ENCODE measurements at regions not wholly inside any gene's neighbourhood (a gene's known extent, or its start where the extent isn't known, plus 50 kb on each side); places are given as distances from the start of the nearest gene placed in this dataset.

DNA sequence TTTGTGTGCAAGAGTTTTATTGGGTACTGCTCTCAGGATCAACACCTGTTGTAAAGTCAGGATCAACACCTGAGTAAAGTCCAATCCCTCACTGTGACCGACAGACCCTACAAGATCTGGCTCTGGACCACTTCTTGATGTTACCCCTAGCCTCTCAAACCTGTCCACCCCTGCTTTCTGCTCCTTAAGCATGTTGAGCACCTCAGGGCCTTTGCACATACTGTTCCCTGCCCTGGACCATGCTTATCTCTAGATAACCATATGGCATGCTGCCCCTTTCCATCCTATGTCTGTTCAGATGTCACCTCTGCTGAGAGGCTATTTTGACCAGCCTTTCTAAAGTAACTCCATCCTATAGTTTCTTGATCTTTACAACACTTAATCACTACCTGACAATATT is 269.6 kb downstream of the SMARCA2 start:
- Histone ChIP-seq H3K9me1 (ENCODE audit: control insufficient read depth, insufficient read depth, low read length) (no peaks in the 10 kb centered on the region), H3K4me1 (replicated peaks in 1 of 2; ENCODE audit: control insufficient read depth in 2 of 2, insufficient read depth in 2 of 2, low read length in 2 of 2) (no peaks in the 10 kb centered on the region), H3K9ac (ENCODE audit: insufficient read depth in 1 of 2, low read depth in 2 of 2, low read length in 2 of 2) (no peak overlapping the region), H3K27ac (ENCODE audit: extremely low read depth, low read depth, low read length) (no peak overlapping the region), H3K27me3 (ENCODE audit: control insufficient read depth in 2 of 2, insufficient read depth in 2 of 2, low read length in 2 of 2) (0 out of 5 replicates have a peak, but pooled peaks cover 0 to 4% of the 10 kb centered on the region in 2 experiments), H3K36me3 (ENCODE audit: control insufficient read depth, insufficient read depth, low read length) (no peaks in the 10 kb centered on the region), H3K9me3 (replicated peaks; ENCODE audit: control insufficient read depth, insufficient read depth, low read depth, low read length) (no peaks in the 10 kb centered on the region), H2AFZ (ENCODE audit: low read depth, low read length) (no peak overlapping the region), H3K4me3 (no peak overlapping the region), H3K4me2 (ENCODE audit: insufficient read depth, low read length) (no peak overlapping the region), H3K79me2 (ENCODE audit: control insufficient read depth, insufficient read depth, low read length) (no peaks in the 10 kb centered on the region), H4K20me1 (replicated peaks; ENCODE audit: control insufficient read depth, insufficient read depth, low read length) (no peaks in the 10 kb centered on the region)
- in situ Hi-C loops (cut with MboI) (no loop called here), intact Hi-C loops (cut with micrococcal nuclease) (no loop called here)
- ChIA-PET CTCF (ENCODE audit: low intra/inter-chr PET ratio) (no interaction called here), POLR2A (no interaction called here)
- 0% methylated on average over 1 of the region's 1 CpG for WGBS (ENCODE audit: insufficient coverage, low coverage, missing lambda C conversion rate)
- no TSS peak for BruUV-seq (replicated peaks)
- no peak for FAIRE-seq
- no peak for TF ChIP-seq RHOXF2B (CRISPR knock-in tag; conservative IDR thresholded peaks at IDR 0.05)
- no peak for TF ChIP-seq ZNF778 (CRISPR knock-in tag; IDR thresholded peaks at IDR 0.05)
- no peak for TF ChIP-seq CBX8 (IDR thresholded peaks at IDR 0.05; ENCODE audit: borderline replicate concordance, extremely low read depth, low read depth, low read length, poor library complexity, severe bottlenecking)
- TF ChIP-seq KDM4B (IDR thresholded peaks at IDR 0.05; ENCODE audit: borderline replicate concordance in 2 of 2, low read depth in 1 of 2), result no peak
- TF ChIP-seq KLF6 (CRISPR knock-in tag; IDR thresholded peaks at IDR 0.05; ENCODE audit: borderline replicate concordance), result no peak
- no peak for TF ChIP-seq MXI1 (IDR thresholded peaks at IDR 0.05; ENCODE audit: low read depth, low read length)
- no peak for TF ChIP-seq HOXB6 (CRISPR knock-in tag; IDR thresholded peaks at IDR 0.05; ENCODE audit: borderline replicate concordance)
- TF ChIP-seq, protein P1, sequence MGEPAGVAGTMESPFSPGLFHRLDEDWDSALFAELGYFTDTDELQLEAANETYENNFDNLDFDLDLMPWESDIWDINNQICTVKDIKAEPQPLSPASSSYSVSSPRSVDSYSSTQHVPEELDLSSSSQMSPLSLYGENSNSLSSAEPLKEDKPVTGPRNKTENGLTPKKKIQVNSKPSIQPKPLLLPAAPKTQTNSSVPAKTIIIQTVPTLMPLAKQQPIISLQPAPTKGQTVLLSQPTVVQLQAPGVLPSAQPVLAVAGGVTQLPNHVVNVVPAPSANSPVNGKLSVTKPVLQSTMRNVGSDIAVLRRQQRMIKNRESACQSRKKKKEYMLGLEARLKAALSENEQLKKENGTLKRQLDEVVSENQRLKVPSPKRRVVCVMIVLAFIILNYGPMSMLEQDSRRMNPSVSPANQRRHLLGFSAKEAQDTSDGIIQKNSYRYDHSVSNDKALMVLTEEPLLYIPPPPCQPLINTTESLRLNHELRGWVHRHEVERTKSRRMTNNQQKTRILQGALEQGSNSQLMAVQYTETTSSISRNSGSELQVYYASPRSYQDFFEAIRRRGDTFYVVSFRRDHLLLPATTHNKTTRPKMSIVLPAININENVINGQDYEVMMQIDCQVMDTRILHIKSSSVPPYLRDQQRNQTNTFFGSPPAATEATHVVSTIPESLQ (CRISPR knock-in tag; IDR thresholded peaks at IDR 0.05), result no peak
- no peak for TF ChIP-seq SREBF1 (IDR thresholded peaks at IDR 0.05; ENCODE audit: borderline replicate concordance, low read depth, low read length)
- no peak for TF ChIP-seq SMARCE1 (IDR thresholded peaks at IDR 0.05)
- no peak for TF ChIP-seq ZBTB9 (CRISPR knock-in tag; IDR thresholded peaks at IDR 0.05)
- no peak for TF ChIP-seq POLR2B (IDR thresholded peaks at IDR 0.05; ENCODE audit: low read depth, partially characterized antibody)
- no peak for TF ChIP-seq ZKSCAN3 (CRISPR knock-in tag; IDR thresholded peaks at IDR 0.05)
- no peak for TF ChIP-seq ELK1 (CRISPR knock-in tag; IDR thresholded peaks at IDR 0.05)
- no peak for TF ChIP-seq NR3C1 (CRISPR knock-in tag; IDR thresholded peaks at IDR 0.05)
- TF ChIP-seq PYGO2 (tag; IDR thresholded peaks at IDR 0.05), result no peak
- no peak for DNase-seq (ENCODE audit: extremely low read depth in 1 of 4, low spot score in 3 of 4)
- no peak for ATAC-seq
